ENCODE measurements at regions not wholly inside any gene's neighbourhood (a gene's known extent, or its start where the extent isn't known, plus 50 kb on each side); places are given as distances from the start of the nearest gene placed in this dataset.

DNA sequence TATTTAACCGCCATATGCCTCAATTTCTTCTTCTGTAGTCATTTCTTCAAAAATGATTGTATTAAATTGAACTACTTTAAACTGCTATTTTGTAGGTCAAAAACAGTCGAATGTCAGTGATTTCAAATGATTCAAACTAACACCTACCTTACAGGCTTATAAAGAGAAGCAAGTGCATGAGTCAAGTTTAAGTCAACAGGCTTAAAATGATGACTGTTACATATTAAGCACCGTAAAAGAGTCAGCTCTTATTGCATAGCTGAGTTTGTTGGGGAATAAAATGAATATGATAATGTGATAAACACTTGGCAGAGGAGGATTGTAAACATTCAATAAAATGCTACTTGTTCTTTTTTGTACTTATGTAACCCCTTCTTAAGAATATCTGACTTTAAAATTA lies 90.1 kb upstream of the ANKRD1 start:
- intact Hi-C loops (cut with DNase I) = no loop called here
- Histone ChIP-seq H3K9me3 (no peaks in the 10 kb centered on the region), H3K36me3 (ENCODE audit: insufficient read depth in 1 of 2, low read depth in 1 of 2) (no peaks in the 10 kb centered on the region), H3K4me3 (no peak overlapping the region), H3K27ac (no peak overlapping the region), H3K27me3 (ENCODE audit: insufficient read depth in 3 of 3, low read length in 2 of 3) (no peaks in the 10 kb centered on the region), H3K4me1 (no peaks in the 10 kb centered on the region)
- ATAC-seq (no peak), DNase-seq (no peak)
- no peak for TF ChIP-seq CTCF (IDR thresholded peaks at IDR 0.05)
- 82 to 87% (median 85%) methylated on average over 3 of the region's 3 CpGs for WGBS, 3 donors

- intact Hi-C loops (cut with DNase I) = no loop called here
- no peaks in the 10 kb centered on the region for H3K4me1 ChIP-seq
- H3K27ac ChIP-seq = no peak overlapping the region
Observed at GRCh38 chr10:91012502-91012901, 91.6 kb upstream of the ANKRD1 start.

DNA sequence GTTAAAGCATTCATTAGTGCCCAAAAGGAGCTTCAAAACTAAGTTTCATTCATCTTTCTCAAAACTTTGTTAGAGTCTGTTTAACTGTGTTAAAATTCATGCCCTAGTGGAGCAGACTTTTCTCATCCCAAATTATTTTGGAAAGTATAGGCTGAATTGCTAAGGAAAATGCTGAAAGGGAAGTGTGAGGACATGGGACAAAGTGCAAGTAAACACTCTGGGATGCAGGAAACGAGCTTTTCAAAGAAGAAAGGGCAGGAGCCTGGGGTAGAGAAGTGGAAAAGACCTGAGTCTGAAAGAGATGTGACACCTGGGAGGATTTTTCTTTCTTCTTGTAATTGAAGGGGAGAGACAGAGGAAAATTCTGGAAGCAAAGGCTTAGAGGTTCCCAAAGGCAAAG lies 93.1 kb upstream of the ANKRD1 start:
- Histone ChIP-seq H3K4me1 (no peaks in the 10 kb centered on the region), H3K4me3 (no peak overlapping the region), H3K27ac (no peak overlapping the region), H3K9me3 (no peaks in the 10 kb centered on the region), H3K27me3 (ENCODE audit: insufficient read depth in 3 of 3, low read length in 2 of 3) (no peaks in the 10 kb centered on the region), H3K36me3 (ENCODE audit: insufficient read depth in 1 of 2, low read depth in 1 of 2) (no peaks in the 10 kb centered on the region)
- WGBS, 3 donors = 63 to 77% (median 74%) methylated on average over 1 of the region's 1 CpG
- TF ChIP-seq CTCF (IDR thresholded peaks at IDR 0.05) = no peak
- ATAC-seq (no peak), DNase-seq (no peak)
- intact Hi-C loops (cut with DNase I) = no loop called here

More at GRCh38 chr10:91012502-91012901, 91.6 kb upstream of the ANKRD1 start:
- Histone ChIP-seq H3K9me3 (no peaks in the 10 kb centered on the region), H3K27me3 (ENCODE audit: insufficient read depth in 3 of 3, low read length in 2 of 3) (no peaks in the 10 kb centered on the region), H3K36me3 (ENCODE audit: insufficient read depth in 1 of 2, low read depth in 1 of 2) (no peaks in the 10 kb centered on the region), H3K4me3 (no peak overlapping the region)
- no peak for DNase-seq
- TF ChIP-seq CTCF (IDR thresholded peaks at IDR 0.05) = no peak
- ATAC-seq = no peak
- WGBS, 3 donors = 92 to 95% (median 94%) methylated on average over 4 of the region's 4 CpGs

- Histone ChIP-seq H3K27ac (no peak overlapping the region), H3K4me1 (peaks cover 6% of the 10 kb centered on the region), H3K4me3 (no peak overlapping the region), H3K27me3 (ENCODE audit: insufficient read depth in 3 of 3, low read length in 2 of 3) (no peaks in the 10 kb centered on the region), H3K9me3 (no peaks in the 10 kb centered on the region), H3K36me3 (ENCODE audit: insufficient read depth in 1 of 2, low read depth in 1 of 2) (no peaks in the 10 kb centered on the region)
- no peak for ATAC-seq
- WGBS, 3 donors = 59 to 77% (median 65%) methylated on average over 3 of the region's 3 CpGs
- no peak for TF ChIP-seq CTCF (IDR thresholded peaks at IDR 0.05)
- intact Hi-C loops (cut with DNase I) = no loop called here
- DNase-seq = no peak
Observed at GRCh38 chr10:91017198-91017597, 96.3 kb upstream of the ANKRD1 start.

- 72 to 83% (median 80%) methylated on average over 3 of the region's 3 CpGs for WGBS, 3 donors
- intact Hi-C loops (cut with DNase I) = no loop called here
- TF ChIP-seq CTCF (IDR thresholded peaks at IDR 0.05) = no peak
- peak overlapping the region; percentile 46 for H3K27ac ChIP-seq
- H3K9me3 ChIP-seq = no peaks in the 10 kb centered on the region
- no peak for DNase-seq
- no peak for ATAC-seq
- no peaks in the 10 kb centered on the region for H3K36me3 ChIP-seq (ENCODE audit: insufficient read depth in 1 of 2, low read depth in 1 of 2)
- no peak overlapping the region for H3K4me3 ChIP-seq
- H3K4me1 ChIP-seq = peaks cover 26% of the 10 kb centered on the region
- no peaks in the 10 kb centered on the region for H3K27me3 ChIP-seq (ENCODE audit: insufficient read depth in 3 of 3, low read length in 2 of 3)
Observed at GRCh38 chr10:91021901-91022300, 101.0 kb upstream of the ANKRD1 start.

Measured in psoas muscle (tissue), 7 donors.